ENCODE measurements at regions not wholly inside any gene's neighbourhood (a gene's known extent, or its start where the extent isn't known, plus 50 kb on each side); places are given as distances from the start of the nearest gene placed in this dataset.

DNA sequence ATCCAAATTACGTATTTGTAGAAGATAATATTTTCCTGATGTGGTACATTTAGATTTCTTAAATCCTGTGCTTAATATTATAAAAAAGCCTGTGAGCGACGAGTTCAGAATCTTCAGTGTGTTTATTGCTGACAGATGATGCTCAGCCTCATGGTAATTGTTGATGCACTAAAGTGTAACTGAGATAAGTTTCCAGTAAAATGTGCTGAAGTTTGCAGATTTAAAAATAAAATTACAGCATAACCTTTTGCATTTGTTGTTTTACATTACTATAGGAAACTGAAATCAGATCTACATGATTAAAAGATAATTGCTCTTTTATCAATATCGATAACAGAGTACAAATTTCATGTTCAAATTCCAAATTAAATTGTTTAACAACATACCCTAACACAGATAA, 307.6 kb downstream of the FIGN start:
- Histone ChIP-seq H3K9me3 (replicated peaks; ENCODE audit: control insufficient read depth, insufficient read depth, low read depth, low read length) (peaks cover 3% of the 10 kb centered on the region), H3K9me1 (ENCODE audit: control insufficient read depth, insufficient read depth, low read length) (no peaks in the 10 kb centered on the region), H3K36me3 (ENCODE audit: control insufficient read depth, insufficient read depth, low read length) (no peaks in the 10 kb centered on the region), H3K4me2 (ENCODE audit: insufficient read depth, low read length) (no peak overlapping the region), H2AFZ (ENCODE audit: low read depth, low read length) (no peak overlapping the region), H4K20me1 (replicated peaks; ENCODE audit: control insufficient read depth, insufficient read depth, low read length) (no peaks in the 10 kb centered on the region), H3K27ac (ENCODE audit: extremely low read depth, low read depth, low read length) (no peak overlapping the region), H3K9ac (ENCODE audit: insufficient read depth in 1 of 2, low read depth in 2 of 2, low read length in 2 of 2) (no peak overlapping the region), H3K79me2 (ENCODE audit: control insufficient read depth, insufficient read depth, low read length) (no peaks in the 10 kb centered on the region), H3K27me3 (ENCODE audit: control insufficient read depth in 2 of 2, insufficient read depth in 2 of 2, low read length in 2 of 2) (no peaks in the 10 kb centered on the region), H3K4me1 (replicated peaks in 1 of 2; ENCODE audit: control insufficient read depth in 2 of 2, insufficient read depth in 2 of 2, low read length in 2 of 2) (no peaks in the 10 kb centered on the region), H3K4me3 (no peak overlapping the region)
- no peak for TF ChIP-seq ZNF165 (CRISPR knock-in tag; IDR thresholded peaks at IDR 0.05; ENCODE audit: borderline replicate concordance)
- no peak for TF ChIP-seq ZBTB2 (IDR thresholded peaks at IDR 0.05)
- TF ChIP-seq MAFF (IDR thresholded peaks at IDR 0.05; ENCODE audit: low read length) = no peak
- TF ChIP-seq ZNF277 (CRISPR knock-in tag; IDR thresholded peaks at IDR 0.05; ENCODE audit: borderline replicate concordance) = no peak
- TF ChIP-seq DPF2 (IDR thresholded peaks at IDR 0.05) = no peak
- TF ChIP-seq ETV5 (CRISPR knock-in tag; IDR thresholded peaks at IDR 0.05; ENCODE audit: low read depth) = no peak
- no peak for TF ChIP-seq XRCC5 (IDR thresholded peaks at IDR 0.05; ENCODE audit: low read depth, low read length)
- no peak for FAIRE-seq
- 2% methylated on average over 4 of the region's 4 CpGs for WGBS (ENCODE audit: insufficient coverage, low coverage, missing lambda C conversion rate)
- POLR2A ChIA-PET = no interaction called here
- DNase-seq (ENCODE audit: extremely low read depth in 1 of 4, low spot score in 3 of 4) = no peak
- BruUV-seq (replicated peaks) = no TSS peak
- CTCF ChIA-PET (ENCODE audit: low intra/inter-chr PET ratio) = no interaction called here
- intact Hi-C loops (cut with micrococcal nuclease) = no loop called here
- in situ Hi-C loops (cut with MboI) = no loop called here
- no peak for ATAC-seq
